KMS-11 (cell line): ENCODE measurements at regions not wholly inside any gene's neighbourhood (a gene's known extent, or its start where the extent isn't known, plus 50 kb on each side); places are given as distances from the start of the nearest gene placed in this dataset.

Experiments
- H2AFZ ChIP-seq: fragments of 200-600 bp; sonication (generic); 2 replicates; pipeline ENCODE4 v1.6.1; 2016; ENCODE audit warnings: antibody characterized with exemption, mixed run types, low read depth
- H3K27ac ChIP-seq: fragments of 200-600 bp; sonication (generic); 2 replicates; pipeline ENCODE4 v1.6.1; 2016; ENCODE audit warnings: mild to moderate bottlenecking, mixed run types
- H3K27me3 ChIP-seq: fragments of 200-600 bp; sonication (generic); 2 replicates; pipeline ENCODE4 v1.6.1; 2017; ENCODE audit warnings: mild to moderate bottlenecking, low read depth, mixed run types, moderate library complexity; ENCODE audit not compliant: insufficient read depth
- H3K36me3 ChIP-seq: fragments of 200-600 bp; sonication (generic); 2 replicates; pipeline ENCODE4 v1.6.1; 2017; ENCODE audit warnings: mild to moderate bottlenecking, mixed run types; ENCODE audit not compliant: insufficient read depth
- H3K4me1 ChIP-seq: fragments of 200-600 bp; sonication (generic); 2 replicates; pipeline ENCODE4 v1.6.1; 2016; ENCODE audit warnings: mild to moderate bottlenecking, low read depth, mixed run types; ENCODE audit not compliant: poor library complexity, severe bottlenecking
- H3K4me2 ChIP-seq: fragments of 200-600 bp; sonication (generic); 2 replicates; pipeline ENCODE4 v1.7.0; 2016; ENCODE audit warnings: mild to moderate bottlenecking, mixed run types
- H3K4me3 ChIP-seq: fragments of 200-600 bp; sonication (generic); IDR thresholded peaks from 2 replicates; pipeline ENCODE4 v1.6.1; 2017; ENCODE audit warnings: low read depth, low read length, mixed read lengths; ENCODE audit not compliant: insufficient read depth
- H3K79me2 ChIP-seq: fragments of 200-600 bp; sonication (generic); 2 replicates; pipeline ENCODE4 v1.6.1; 2016; ENCODE audit warnings: low read depth, mixed run types; ENCODE audit not compliant: insufficient read depth
- H3K9ac ChIP-seq: fragments of 200-600 bp; sonication (generic); 2 replicates; pipeline ENCODE4 v1.6.1; 2016; ENCODE audit warnings: mild to moderate bottlenecking, mixed run types
- H4K20me1 ChIP-seq: fragments of 200-600 bp; sonication (generic); 2 replicates; pipeline ENCODE4 v1.6.1; 2016; ENCODE audit warnings: mild to moderate bottlenecking, mixed run types; ENCODE audit not compliant: insufficient read depth
- CTCF ChIP-seq: fragments of 200-600 bp; sonication (generic); conservative IDR thresholded peaks from 2 replicates; pipeline ENCODE4 v1.6.1; 2017; ENCODE audit warnings: low read depth, mild to moderate bottlenecking, antibody characterized with exemption, low read length, moderate library complexity, mixed read lengths

DNA sequence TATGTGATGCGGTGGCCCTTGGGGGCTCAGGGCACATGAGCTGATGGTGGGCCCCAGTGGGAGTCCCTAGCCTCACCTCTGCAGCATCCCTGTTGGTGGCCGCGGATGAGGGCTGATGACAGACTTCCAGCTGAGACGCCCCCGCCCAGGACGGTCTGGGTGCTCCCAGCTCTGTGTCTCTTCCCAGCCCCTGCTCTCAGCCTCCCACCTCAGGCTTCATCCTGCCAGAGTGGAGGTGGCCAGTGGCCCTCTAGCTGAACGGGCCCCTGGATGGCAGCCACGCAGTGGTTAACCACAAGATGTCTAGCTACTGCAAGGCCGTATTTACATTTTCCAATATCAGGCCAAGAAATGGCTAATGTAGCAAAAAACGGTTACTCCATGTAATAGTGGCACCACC, 205.3 kb upstream of the LINGO1 start:
- H3K27ac ChIP-seq, result no peak overlapping the region

DNA sequence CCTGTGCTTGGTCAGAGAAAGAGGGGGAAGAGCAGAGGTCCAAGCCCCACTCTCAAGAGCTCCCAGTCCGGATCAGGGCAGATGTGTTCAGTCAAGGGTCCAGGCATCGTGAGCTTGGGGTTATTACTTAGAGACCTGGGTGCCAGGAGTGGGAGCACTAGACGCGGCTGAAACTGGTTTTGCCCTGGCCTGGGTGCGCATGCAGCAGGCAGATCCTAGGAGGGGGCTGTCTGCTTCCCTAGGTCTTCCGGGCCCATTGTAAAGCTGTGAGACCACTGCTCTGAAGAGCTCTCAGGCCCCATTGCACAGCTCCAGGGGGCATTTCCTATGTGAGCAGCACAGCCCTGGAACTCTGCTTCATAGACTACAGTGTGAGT, 204.9 kb upstream of the LINGO1 start:
- no peak overlapping the region for H3K4me3 ChIP-seq
- H3K4me2 ChIP-seq, result no peak overlapping the region
- H3K9ac ChIP-seq, result no peak overlapping the region
- H3K4me1 ChIP-seq, result no peaks in the 10 kb centered on the region
- no peaks in the 10 kb centered on the region for H4K20me1 ChIP-seq
- no peak for TF ChIP-seq CTCF
- H3K27ac ChIP-seq, result no peak overlapping the region
- no peak overlapping the region for H2AFZ ChIP-seq
- peaks cover 40% of the 10 kb centered on the region for H3K27me3 ChIP-seq
- no peaks in the 10 kb centered on the region for H3K79me2 ChIP-seq
- no peaks in the 10 kb centered on the region for H3K36me3 ChIP-seq

More for the DNA sequence above, 205.3 kb upstream of the LINGO1 start:
- no peaks in the 10 kb centered on the region for H3K4me1 ChIP-seq
- no peak overlapping the region for H3K4me2 ChIP-seq
- no peaks in the 10 kb centered on the region for H3K36me3 ChIP-seq
- H3K4me3 ChIP-seq, result no peak overlapping the region
- H3K27me3 ChIP-seq, result peaks cover 43% of the 10 kb centered on the region
- H2AFZ ChIP-seq, result no peak overlapping the region
- no peaks in the 10 kb centered on the region for H3K79me2 ChIP-seq
- TF ChIP-seq CTCF, result no peak
- no peaks in the 10 kb centered on the region for H4K20me1 ChIP-seq
- no peak overlapping the region for H3K9ac ChIP-seq

DNA sequence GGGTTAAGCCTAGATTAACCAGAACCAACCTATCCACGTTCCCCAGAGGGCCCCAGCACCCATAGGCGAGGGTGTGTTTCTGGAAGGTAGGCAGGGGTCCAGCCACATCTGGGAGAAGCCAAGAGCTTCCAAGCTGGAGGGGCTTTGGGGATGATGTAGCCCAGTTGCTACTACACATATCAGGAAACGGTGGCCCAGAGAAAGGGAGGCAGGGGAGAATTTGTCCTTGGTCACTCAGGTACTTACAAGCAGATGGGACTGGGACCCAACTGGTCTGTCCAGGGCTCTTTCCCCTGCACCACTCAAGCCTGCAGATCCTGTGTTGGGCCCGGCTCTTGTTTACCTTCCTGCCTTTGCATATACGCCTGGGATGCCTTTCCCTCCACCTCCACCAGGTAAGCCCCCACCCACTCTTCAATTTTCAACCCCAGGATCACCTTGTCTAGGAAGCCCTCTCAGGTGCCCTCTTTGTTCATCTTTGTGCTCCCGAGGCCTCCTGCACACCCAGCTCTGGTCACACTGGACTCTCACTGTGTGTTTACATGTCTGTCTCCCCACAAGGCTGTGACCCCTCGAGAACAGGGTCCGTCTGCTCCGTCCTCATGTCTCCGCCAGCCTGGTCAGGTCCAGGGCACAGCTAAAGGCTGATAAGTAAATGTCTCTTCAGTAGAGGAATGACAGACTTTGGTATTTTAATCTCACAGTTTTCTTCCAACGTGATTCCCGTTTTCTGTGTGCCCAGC, 204.4 kb upstream of the LINGO1 start:
- Histone ChIP-seq H3K9ac (no peak overlapping the region), H3K4me3 (no peak overlapping the region), H3K4me1 (no peaks in the 10 kb centered on the region), H3K27ac (no peak overlapping the region), H3K36me3 (no peaks in the 10 kb centered on the region), H3K4me2 (no peak overlapping the region), H4K20me1 (no peaks in the 10 kb centered on the region), H3K79me2 (no peaks in the 10 kb centered on the region), H2AFZ (no peak overlapping the region), H3K27me3 (peaks cover 40% of the 10 kb centered on the region)
- no peak for TF ChIP-seq CTCF

GRCh38 chr15:77836121-77836692, 203.5 kb upstream of the LINGO1 start:
- Histone ChIP-seq H3K27me3 (peaks cover 35% of the 10 kb centered on the region), H2AFZ (no peak overlapping the region), H3K36me3 (no peaks in the 10 kb centered on the region), H3K4me1 (no peaks in the 10 kb centered on the region), H4K20me1 (no peaks in the 10 kb centered on the region), H3K4me2 (no peak overlapping the region), H3K27ac (no peak overlapping the region), H3K9ac (no peak overlapping the region), H3K79me2 (no peaks in the 10 kb centered on the region), H3K4me3 (no peak overlapping the region)
- no peak for TF ChIP-seq CTCF
